ENCODE measurements at regions not wholly inside any gene's neighbourhood (a gene's known extent, or its start where the extent isn't known, plus 50 kb on each side); places are given as distances from the start of the nearest gene placed in this dataset.
"Not testable (repeated sequence)": the region's sequence is repeated elsewhere in the genome, so short reads cannot be mapped to it uniquely, and the experiment has no call there.

GRCh38 chr3:65030847-65031463 is 343.2 kb upstream of the ADAMTS9 start:
- no peak for DNase-seq

DNA sequence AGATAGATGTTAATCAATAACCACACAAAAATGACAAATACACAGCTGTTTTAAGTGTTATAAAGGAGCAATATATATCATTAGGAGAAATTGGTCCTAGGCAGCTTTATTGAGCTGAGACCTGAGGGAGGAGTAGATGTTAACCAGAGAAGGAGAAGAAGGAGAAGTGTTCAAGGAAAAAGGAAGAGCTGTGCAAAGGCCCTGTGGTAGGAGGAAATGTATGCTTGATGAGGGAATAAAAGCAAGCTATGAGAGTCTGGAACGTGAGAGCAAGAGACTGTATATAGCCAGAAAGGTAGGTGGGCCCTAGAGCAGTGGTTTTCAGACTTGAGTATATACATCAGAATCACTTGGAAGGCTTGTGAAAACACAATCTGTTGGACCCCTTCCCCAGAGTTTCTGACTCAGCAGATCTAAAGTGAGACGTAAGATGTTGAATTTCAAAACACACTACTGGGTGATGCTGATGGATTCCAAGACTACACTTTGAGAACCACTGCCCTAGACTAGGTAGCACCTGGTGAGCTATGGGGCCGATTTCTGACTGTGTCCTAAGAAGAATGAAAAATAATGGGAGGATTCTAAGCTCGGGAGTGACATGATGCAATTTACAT is 342.3 kb upstream of the ADAMTS9 start:
- no peak for DNase-seq

- no peak for DNase-seq
These were observed 341.3 kb upstream of the ADAMTS9 start for GRCh38 chr3:65029130-65029529.

GRCh38 chr3:65028024-65028423 is 340.2 kb upstream of the ADAMTS9 start:
- no peak for DNase-seq

GRCh38 chr3:65027335-65027734 is 339.5 kb upstream of the ADAMTS9 start:
- no peak for DNase-seq

DNA sequence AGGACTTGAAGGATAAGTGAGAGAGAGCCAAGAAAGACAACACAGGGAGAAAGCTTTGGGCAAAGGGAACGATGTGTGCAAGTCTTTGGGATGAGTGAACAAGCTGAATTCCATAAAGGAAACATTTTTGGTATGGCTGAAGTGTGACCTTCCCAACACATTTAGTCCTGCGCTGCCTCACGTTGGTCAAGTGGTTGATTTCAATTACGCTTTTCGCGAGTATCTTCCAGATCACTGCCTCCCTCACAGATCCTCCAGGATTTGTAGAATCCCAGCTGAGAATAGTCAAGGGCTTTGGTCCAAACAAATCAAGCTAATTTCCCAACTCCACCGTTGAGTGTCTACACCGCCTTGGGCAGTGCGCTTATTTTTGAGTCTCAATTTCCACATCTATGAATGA is 338.4 kb upstream of the ADAMTS9 start:
- no peak for DNase-seq

- DNase-seq: no peak
These were observed 336.3 kb upstream of the ADAMTS9 start for GRCh38 chr3:65024148-65024547.

- no peak for DNase-seq
These were observed 332.7 kb upstream of the ADAMTS9 start for GRCh38 chr3:65020281-65021160.

DNA sequence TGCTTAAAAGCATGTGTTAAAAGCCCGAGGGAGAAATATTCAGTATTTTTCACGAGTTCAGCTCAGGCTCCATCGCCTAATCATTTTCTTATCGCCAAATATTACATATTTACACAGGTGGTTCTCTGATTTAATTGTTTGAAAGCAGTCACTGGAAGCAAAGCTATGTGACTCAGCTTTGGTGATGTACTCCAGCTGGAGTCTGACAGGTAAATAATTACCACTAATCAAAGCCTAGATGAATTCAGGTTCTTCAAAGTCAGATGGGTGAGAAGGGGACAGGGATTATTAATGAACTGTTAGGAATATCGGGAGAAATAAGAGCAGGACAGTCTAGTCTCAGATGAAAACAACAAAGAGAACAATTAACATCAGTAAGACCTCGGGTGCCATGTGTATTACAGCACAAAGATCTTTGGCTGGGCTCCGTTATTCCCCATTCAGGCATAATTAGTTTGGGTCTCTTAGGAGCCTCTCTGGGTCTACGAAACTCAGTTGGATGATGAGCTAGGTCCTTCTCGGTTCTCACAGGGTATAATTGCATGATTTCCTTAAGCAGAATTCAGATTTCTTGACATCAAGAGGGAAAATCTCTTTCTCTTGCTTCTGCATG is 331.7 kb upstream of the ADAMTS9 start:
- DNase-seq: no peak

GRCh38 chr3:65018801-65019200 is 331.0 kb upstream of the ADAMTS9 start:
- DNase-seq: no peak

DNA sequence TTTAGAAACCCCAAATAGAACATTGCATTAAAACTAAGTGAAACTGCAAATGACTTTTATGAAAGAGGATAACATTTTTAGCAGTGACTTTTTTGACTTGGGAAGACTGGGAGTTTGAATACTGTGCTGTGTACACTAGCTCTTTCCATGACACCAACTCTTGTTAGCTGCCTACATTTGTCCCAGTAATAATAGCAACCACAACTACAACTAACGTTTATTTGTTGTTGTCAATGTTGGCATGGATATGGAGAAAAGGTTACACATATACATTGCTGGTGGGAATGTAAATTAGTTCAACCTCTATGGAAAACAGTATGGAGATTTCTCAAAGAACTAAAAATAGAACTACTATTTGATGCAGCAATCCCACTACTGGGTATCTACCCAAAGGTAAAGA is 329.6 kb upstream of the ADAMTS9 start:
- no peak for DNase-seq

DNA sequence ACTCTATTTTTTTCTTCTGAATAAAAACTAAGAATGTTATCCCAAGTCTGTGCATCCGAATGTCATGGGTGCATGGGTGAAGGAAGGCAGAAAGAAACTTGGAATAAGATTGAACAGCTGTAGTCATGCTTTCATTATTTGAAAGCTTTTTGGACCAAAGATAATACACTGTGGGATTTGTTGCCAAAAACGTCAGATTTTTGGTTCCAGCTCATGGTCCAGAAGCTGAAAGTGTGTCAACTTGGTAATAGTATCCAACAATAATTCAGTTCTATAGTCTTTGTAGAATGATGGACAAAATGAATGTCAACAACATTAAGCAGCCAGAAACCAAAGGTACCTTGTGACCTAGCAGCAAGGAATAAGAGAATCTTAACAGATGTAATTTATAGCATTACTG is 327.9 kb upstream of the ADAMTS9 start:
- no peak for DNase-seq

DNA sequence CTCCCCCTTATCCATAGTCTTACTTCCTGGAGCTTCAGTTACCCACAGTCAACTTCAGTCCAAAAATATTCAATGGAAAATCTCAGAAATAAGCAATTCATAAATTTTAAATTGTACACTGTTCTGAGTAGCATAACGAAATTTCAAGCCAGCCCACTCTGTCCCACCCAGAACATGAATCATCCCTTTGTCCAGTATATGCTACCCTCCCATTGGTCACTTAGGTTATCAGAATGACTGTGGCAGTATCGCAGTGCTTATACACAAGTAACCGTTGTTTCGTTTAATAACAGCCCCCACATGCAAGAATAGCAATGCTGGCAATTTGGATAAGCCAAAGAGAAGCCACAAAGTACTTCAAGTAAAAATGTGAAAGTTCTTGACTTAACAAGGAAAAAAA is 325.3 kb upstream of the ADAMTS9 start:
- DNase-seq: no peak

DNA sequence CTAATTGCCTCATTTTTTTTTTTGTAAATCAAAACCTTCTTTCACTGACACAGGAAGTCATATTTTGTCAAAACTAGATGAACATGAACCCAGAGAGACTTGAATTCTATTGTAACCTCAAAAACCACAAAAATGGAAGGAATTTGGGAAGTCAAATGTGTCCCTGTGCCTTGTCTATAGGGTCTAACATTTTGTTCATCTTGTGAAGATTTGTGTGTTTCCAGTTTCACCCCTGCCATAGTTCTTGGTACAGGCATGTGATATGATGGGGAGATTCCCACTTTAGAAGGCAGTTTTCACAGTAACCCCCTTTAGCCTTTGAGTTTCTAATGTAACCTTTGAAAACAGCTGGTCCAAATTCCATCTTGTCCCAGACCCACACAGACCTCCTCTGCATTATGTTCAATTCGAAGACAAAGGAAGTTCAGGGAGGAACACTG is 318.5 kb upstream of the ADAMTS9 start:
- DNase-seq: no peak

DNA sequence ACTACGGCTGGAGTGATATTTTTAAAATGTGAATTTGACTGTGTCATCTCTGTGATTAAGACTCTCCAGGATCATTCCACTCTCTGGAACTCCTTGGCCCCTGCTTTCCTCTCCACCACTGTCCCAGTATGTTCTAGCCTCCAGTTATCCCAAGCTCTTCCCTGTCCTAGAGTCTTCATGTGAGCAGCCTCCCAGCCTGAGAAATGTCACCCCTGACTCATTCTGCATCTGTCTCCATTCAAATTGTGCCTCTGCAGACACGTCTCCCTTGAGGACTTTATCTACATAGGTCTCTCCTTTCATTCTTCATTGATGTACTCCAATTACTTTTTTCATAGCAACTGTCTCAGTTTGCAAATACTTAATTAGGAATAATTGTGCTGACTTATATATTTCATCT is 317.7 kb upstream of the ADAMTS9 start:
- no peak for DNase-seq

DNA sequence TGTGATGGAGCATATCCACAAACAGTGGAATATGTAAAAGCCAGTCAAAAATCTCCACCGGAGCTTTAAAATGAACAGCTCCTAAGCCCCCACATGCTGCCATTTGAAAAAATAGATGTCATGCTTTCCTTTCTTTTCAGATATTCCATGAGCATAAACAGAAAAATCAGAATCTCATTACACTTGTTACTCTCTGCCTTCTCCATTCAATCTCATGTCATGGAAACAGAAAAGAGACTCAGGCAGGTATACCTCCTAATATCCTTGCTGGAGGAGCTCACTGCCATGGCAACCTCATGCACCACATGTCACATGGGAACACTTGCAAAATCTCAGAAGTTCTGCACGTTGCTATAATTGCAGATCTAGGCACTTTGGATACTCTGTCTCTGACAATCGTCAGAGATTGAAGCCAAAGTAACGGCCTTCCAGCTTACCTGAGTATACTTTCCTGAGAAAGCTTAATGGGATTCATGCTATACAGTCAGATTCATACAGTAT is 317.0 kb upstream of the ADAMTS9 start:
- no peak for DNase-seq

DNA sequence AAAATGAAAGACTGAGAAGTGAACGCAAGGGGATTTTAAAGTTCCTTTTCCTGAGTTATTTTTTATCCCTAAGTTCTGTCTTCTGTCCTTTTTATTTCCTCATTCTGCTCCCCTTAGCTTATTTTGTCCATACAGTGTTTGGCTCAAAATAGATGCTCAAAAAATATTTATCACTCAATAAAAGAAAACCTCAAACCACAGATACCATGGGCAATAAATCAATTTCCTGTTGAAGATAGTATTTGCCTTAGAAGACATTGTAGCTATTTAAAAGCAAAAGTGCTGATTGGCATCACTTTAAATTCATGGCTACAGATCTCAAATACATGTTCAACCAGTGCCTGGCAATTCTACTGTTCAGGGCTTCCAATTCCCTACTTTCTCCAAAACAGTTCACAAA is 316.5 kb upstream of the ADAMTS9 start:
- DNase-seq: no peak

- DNase-seq: not testable (repeated sequence)
These were observed 313.3 kb upstream of the ADAMTS9 start for GRCh38 chr3:65001119-65001518.

GRCh38 chr3:64998317-64998716 is 310.5 kb upstream of the ADAMTS9 start:
- DNase-seq: no peak

DNA sequence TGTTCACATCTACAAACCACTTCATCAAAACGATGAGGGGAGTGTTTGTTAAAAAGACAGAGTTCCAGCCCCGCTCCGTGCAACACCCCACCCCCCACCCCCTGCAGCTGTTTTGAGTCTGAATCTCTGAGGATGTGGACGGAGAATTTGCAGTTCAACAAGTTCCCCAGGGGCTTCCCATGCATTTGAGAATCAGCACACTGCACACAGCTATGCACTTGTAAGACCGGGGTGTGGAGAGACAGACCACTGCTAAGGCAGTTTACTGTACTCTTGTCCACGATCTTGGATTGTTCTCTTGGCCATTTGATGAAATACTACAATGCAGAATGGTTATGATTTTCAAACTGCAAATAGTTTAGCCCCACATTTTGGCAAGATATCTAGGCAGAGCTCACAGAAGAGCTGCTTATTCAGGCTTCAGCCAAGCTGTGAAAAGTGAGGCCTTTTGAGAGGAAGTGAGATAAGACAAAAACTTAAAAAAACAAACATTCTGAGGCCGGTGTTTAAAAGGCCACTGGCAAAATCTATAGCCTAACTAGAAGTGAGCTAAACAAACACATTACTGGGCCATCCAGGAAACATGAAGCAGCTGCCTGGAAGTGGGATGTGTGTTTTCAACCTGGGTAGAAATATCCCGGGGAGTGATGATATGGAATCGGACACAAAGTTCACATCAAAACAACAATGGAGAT is 308.2 kb upstream of the ADAMTS9 start:
- no peak for DNase-seq

GRCh38 chr3:64993781-64994180 is 306.0 kb upstream of the ADAMTS9 start:
- DNase-seq: no peak

GRCh38 chr3:64992530-64993285 is 304.9 kb upstream of the ADAMTS9 start:
- no peak for DNase-seq

All from suppressor macrophage treated with lipopolysaccharide for 1 hour (primary cell).